ENCODE measurements at regions not wholly inside any gene's neighbourhood (a gene's known extent, or its start where the extent isn't known, plus 50 kb on each side); places are given as distances from the start of the nearest gene placed in this dataset.
"Not testable (repeated sequence)": the region's sequence is repeated elsewhere in the genome, so short reads cannot be mapped to it uniquely, and the experiment has no call there.

- not testable (repeated sequence) for DNase-seq (ENCODE audit: low read depth)
Measured at GRCh38 chr1:219863816-219864215, 64.5 kb downstream of the SLC30A10 start.

GRCh38 chr1:219862366-219862765, 66.0 kb downstream of the SLC30A10 start:
- TF ChIP-seq, protein P1, sequence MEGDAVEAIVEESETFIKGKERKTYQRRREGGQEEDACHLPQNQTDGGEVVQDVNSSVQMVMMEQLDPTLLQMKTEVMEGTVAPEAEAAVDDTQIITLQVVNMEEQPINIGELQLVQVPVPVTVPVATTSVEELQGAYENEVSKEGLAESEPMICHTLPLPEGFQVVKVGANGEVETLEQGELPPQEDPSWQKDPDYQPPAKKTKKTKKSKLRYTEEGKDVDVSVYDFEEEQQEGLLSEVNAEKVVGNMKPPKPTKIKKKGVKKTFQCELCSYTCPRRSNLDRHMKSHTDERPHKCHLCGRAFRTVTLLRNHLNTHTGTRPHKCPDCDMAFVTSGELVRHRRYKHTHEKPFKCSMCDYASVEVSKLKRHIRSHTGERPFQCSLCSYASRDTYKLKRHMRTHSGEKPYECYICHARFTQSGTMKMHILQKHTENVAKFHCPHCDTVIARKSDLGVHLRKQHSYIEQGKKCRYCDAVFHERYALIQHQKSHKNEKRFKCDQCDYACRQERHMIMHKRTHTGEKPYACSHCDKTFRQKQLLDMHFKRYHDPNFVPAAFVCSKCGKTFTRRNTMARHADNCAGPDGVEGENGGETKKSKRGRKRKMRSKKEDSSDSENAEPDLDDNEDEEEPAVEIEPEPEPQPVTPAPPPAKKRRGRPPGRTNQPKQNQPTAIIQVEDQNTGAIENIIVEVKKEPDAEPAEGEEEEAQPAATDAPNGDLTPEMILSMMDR (conservative IDR thresholded peaks at IDR 0.05; ENCODE audit: low read depth, low read length), result no peak
- H3K4me3 ChIP-seq (ENCODE audit: low read depth, low read length), result no peak overlapping the region
- no peak for DNase-seq (ENCODE audit: low read depth)

More at GRCh38 chr1:219863816-219864215, 64.5 kb downstream of the SLC30A10 start:
- H3K4me3 ChIP-seq (ENCODE audit: low read depth, low read length), result not testable (repeated sequence)

DNA sequence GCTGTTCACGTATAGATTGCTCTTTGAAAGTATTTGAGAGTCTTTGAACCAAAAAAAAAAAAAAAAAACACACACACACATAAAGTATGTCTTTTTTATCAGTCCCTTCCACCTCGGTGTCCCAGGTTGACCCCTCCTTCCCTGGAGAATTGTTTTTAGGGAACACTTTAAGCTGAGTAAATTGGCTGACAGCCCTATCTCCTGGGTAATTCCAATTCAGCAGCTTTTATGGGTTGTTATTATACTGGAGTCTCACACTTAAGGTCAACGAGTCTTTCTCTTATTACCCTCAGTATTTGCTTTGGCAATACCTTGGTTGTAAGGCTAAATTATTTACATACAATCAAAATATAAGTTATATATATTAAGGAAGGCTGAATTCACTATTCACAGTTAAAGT, 69.4 kb downstream of the SLC30A10 start:
- DNase-seq (ENCODE audit: low read depth), result no peak
- TF ChIP-seq, protein P1 (conservative IDR thresholded peaks at IDR 0.05; ENCODE audit: low read depth, low read length), result no peak
- no peak overlapping the region for H3K4me3 ChIP-seq (ENCODE audit: low read depth, low read length)

DNA sequence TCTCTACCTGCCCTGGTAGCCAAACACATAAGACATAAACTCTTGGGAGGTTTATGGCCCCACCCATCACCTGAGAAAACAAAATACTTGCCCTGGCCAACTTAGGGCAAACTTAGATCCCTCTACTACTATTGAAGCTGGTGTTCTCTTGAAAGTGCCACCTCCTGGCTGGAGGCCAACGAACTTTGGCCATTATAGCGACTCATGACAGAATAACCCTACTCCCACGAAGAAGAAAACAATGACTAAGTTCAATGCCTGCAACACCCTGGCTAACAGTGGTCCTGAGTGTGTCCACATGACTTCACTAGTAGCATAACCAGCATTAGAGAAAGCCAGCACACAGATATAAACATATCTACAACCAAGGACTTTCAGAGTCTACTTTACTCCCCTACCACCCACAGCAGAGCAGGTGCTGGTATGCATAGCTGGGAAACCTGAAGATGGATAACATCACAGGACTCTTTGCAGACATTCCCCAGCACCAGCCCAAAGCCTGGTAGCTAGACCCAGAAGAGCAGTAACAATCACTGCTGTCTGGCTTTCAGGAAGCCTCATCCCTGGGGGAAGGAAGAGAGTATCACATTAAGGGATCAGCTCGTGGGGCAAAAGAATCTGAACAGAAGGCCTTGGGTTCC, 81.0 kb downstream of the SLC30A10 start:
- no peak overlapping the region for H3K4me3 ChIP-seq (ENCODE audit: low read depth, low read length)
- peak; percentile 3 for DNase-seq (ENCODE audit: low read depth)
- TF ChIP-seq, protein P1 (conservative IDR thresholded peaks at IDR 0.05; ENCODE audit: low read depth, low read length), result no peak

DNA sequence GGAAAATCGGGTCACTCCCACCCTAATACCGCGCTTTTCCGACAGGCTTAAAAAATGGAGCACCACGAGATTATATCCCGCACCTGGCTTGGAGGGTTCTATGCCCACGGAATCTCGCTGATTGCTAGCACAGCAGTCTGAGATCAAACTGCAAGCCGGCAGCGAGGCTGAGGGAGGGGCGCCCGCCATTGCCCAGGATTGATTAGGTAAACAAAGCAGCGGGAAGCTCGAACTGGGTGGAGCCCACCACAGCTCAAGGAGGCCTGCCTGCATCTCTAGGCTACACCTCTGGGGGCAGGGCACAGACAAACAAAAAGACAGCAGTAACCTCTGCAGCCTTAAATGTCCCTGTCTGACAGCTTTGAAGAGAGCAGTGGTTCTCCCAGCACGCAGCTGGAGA, 88.8 kb downstream of the SLC30A10 start:
- not testable (repeated sequence) for H3K4me3 ChIP-seq (ENCODE audit: low read depth, low read length); DNase-seq (ENCODE audit: low read depth)

- H3K4me3 ChIP-seq (ENCODE audit: low read depth, low read length), result no peak overlapping the region
- TF ChIP-seq, protein P1 (conservative IDR thresholded peaks at IDR 0.05; ENCODE audit: low read depth, low read length), result no peak
- no peak for DNase-seq (ENCODE audit: low read depth)
Measured at GRCh38 chr1:219837994-219838294, 90.4 kb downstream of the SLC30A10 start.

DNA sequence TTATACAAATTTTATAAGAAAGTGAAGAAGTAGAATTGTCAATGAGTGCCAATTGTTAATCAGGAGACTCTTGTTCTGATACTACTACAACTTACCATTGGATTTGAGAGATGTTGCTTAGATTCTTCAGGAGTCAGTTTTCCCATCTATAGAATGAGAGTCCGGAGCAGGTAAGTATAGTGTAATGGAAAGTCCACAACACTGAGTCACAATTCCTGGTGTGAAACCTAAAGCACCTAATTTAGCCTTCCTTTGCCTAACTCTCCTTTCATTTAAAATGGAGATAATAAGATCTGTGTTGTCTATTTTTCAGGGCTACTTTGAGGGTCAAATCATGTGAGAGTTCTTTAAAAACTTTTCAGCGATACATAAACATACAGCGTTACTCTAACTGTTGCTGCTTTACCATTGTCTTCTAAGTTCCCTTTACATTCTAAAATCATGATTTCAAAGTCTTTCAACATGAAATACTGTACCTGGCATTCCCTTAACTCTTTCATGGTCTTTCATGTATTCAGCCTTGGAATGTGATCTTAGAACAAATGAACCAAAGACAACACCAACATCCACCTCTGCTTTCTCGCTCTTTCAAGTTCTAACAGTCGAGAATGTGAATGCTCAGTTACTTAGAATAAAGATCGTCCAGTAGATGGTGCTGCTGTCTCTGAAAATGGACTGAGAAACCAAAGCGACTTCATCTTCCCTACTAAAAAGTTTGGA, 90.9 kb downstream of the SLC30A10 start:
- peak; percentile 84 for DNase-seq (ENCODE audit: low read depth)
- H3K4me3 ChIP-seq (ENCODE audit: low read depth, low read length), result no peak overlapping the region
- TF ChIP-seq, protein P1 (conservative IDR thresholded peaks at IDR 0.05; ENCODE audit: low read depth, low read length), result peak; percentile 71

DNA sequence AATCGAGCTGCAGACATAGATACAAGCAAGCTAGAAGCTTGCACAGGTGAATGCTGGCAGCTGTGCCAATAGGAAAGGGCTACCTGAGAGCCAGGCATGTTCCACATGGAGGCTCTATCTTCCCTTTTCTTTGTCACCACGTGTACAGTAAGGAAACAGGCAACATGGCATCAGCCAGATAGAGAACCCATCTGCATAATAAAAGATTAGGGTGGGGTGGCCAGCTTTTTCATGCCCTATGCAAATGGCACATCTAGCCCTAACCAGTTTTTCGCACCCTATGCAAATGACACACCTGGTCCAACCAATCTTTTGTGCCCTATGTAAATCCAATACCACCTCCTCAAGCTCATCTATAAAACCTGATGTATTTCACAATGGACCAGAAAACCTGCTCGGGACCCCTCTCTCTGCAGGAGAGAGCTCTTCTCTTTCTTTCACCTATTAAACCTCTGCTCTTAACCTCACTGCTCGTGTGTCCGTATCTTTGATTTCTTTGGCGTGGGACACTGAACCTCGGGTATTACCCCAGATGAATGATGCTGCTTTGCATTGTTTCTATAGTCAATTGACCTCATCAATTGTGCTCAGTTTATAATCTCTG, 93.9 kb downstream of the SLC30A10 start:
- TF ChIP-seq, protein P1 (conservative IDR thresholded peaks at IDR 0.05; ENCODE audit: low read depth, low read length), result no peak
- no peak overlapping the region for H3K4me3 ChIP-seq (ENCODE audit: low read depth, low read length)
- DNase-seq (ENCODE audit: low read depth), result no peak
